Activated CD4-positive, CD25-positive, alpha-beta regulatory T cell treated with anti-CD3 and anti-CD28 coated beads, Interleukin-2, amount 50 U/mL, for 72 hours (primary cell): ENCODE measurements at regions not wholly inside any gene's neighbourhood (a gene's known extent, or its start where the extent isn't known, plus 50 kb on each side); places are given as distances from the start of the nearest gene placed in this dataset.

Experiments
- DNase-seq: peaks from one replicate; pipeline ENCODE4 v3.0.0; 2021

DNA sequence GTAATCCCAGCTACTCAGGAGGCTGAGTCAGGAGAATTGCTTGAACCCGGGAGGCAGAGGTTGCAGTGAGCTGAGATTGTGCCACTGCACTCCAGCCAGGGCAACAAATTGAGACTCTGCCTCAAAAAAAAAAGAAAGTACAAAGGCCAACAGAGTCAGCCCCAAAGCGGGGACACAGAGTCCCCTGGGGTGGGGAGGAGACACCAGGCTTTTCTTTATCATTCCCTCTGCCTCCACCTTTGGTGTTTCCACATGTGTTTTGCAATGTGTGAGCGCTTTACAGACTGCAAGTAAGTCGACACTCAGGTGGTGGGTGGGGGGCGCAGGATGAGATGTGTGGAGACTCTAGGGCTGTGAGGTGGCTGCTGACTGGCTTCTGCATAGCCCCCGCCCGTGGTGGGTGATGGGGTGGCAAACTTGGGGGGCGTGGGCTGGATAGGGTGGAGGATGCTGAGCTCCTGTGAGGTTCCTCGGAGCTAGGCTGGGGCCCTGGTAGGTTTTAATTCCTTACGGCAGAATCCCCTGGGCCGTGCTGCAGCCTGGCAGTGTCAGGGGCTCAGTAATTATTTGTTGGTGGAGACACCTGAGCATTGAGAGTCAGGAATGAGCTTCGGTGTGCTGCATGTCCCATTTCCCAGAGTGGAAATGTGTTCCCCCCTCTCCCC, 177.2 kb downstream of the CTTN start:
- DNase-seq = no peak

DNA sequence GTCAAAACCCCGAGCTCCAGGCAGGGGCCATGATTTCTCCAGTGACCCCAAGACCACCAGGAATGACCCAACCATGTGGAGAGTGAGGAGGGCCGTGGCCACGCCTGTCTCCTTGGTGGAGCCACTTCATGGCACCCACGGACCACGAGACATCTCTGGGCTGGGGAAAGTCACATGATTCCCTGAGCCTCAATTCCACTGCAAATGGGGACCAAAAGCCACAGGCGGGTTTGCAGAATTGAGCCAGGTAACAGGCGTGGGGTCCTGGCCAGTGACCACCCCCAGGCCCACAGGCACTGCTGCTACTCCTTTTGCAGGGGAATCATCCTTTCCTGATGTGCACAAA, 178.9 kb downstream of the CTTN start:
- no peak for DNase-seq

DNA sequence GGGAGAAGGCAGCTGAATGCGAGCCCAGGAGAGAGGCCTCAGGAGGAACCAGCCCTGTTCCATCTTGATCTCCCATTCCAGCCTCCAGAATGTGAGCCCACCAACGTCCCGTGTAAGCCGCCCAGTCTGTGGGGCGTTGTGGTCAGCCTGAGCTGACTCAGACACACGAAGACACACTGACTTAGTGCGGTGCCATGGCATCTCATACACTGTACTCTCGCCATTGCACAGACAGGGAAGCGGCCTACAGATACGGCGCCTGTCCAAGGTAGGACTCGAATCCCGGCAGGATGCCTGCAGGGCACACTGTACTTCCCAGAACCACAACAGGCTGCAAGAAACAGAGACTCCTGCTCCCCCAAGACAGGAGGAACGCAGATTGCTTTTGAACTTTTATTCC, 179.6 kb downstream of the CTTN start:
- DNase-seq = no peak

DNA sequence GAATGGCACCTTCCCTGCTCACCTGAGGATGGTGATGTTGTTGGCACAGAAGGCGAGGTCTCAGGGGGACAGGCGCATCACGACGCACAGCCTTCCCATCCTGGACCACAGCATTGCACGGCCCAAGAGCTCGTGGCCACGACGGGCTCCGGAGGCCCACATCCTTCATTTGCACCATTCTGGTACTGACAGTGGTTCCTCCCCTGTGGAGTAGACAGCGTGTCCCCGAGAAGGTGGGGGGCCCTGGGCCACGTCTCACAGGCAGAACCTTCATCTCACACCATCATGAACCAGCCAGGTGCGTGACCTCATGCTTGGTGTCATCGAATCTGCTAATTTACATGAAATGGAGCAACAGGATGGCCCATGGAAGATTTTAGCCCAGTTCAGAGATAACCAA, 180.0 kb downstream of the CTTN start:
- no peak for DNase-seq

DNA sequence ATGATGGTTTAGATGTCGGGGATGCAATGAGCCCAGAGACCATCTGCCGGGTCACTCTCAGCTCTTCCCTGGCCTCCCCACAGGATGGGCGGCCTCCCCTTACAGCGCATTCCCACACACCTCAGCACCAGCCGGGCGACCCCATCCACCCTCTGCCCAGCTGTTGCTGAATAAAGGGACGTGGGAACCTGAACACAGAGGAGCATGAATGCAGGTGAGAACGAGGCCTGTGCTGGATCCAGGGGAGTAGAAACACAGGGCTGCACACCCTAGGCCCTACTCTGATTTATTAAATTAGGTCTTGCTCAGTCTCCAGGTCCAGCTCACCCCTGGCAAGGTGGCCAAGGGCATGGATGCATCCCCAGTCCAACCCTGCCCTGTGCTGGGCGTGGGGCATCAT, 180.5 kb downstream of the CTTN start:
- no peak for DNase-seq

DNA sequence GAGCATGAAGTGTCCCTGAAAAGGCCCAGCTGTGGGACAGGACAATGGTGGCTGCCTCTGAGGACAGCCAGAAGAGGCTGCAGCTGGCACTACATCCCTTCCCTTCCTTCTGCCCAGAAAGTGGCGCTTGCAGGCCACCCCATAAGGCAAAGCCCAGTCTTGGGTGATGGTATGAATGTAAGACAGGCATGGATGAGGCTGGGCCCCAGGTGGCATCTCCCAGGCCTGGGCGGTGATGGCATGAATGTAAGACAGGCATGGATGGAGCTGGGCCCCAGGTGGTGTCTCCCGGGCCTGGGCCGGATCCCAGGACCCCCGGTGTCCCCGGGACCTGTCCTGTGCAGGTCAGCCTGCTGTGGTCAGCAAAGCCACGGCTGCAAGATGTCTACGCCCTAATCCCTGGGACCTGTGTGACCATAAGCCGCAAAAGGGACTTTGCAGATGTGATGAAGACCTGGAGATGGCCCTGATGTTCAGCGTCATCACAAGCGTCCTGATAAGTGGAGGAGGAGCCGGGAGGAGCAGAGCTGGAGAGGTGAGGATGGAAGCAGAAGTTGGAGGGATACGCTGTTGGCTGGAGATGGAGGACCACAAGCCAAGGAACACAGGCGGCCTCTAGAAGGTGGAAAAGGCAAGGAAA, 181.1 kb downstream of the CTTN start:
- no peak for DNase-seq

DNA sequence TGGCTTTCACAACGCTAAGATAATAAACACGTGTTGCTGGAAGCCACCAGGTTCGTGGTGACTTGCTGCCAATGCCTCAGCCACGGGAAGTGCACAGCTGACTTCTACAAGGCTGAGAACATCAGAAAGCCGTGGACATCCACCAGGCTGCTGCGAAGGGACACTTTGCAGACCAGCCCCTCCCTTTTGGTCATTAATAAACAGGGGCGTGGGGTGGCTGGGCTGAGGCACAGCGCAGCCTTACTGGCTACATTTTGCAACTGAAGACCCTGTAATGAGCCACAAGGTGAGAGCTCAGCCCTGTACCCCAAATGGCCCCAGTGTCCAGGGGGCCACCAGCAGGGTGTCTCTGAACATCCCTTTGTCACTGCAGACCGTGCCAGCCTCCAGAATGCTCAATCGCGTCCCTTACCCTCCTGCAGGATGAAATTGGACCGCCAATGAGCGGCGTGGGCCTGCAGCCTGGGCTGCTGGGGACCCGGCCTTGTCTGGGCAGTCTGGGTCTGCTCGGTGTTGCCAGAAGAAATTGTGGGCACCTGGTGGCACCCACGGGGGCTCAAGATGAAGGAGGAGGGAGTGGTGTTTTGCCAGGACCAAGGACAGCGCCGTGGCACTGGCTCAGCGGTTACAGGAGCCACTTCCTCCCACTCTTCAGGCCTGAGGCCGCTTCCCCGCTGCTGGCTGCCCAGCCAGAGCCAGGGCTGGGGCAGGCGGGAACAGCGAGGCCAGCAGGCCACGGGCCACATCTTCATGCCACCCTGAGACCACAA, 181.9 kb downstream of the CTTN start:
- no peak for DNase-seq

DNA sequence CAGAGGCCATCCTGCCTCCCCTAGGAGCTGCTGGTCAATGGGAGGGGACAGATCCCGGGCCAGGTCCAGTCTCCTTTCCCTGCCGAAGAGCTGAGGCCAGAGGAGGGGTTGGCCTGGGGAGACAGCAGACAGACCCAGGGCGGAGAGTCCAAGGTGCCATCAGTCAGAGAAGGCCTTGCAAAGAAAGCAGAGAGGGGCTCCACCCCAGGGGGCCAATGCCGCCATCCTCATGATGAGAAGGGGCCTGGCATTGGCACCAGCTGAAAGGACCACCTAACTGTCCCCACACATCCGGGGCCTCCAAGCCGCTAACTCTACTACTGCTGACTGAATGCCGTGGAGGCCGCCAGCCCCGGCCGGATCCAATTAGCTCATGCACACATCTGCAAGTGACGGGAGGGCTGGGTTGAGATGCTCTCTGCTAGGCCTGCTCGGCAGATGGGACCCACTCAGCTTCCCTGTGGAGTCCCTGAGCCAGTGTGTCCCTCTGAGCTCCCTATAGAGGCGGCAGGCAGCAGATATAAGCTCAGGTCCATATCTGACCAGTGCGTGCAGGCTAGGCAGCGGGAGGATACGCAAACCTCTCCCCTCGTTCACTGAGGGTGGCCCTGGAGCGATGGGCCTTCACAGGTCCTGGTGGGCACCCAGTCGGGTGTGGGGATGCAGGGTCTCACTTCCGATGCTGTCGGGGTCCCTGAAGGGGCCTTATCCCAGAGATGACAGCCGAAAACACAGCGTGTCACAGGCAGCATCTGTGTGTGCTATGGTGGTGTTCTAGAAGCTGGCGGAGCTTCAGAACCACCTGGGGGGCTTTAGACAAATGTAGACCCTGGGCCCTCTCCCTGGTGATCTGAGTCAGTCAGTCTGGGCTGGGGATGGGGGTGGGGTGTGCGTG, 183.9 kb downstream of the CTTN start:
- DNase-seq = no peak

DNA sequence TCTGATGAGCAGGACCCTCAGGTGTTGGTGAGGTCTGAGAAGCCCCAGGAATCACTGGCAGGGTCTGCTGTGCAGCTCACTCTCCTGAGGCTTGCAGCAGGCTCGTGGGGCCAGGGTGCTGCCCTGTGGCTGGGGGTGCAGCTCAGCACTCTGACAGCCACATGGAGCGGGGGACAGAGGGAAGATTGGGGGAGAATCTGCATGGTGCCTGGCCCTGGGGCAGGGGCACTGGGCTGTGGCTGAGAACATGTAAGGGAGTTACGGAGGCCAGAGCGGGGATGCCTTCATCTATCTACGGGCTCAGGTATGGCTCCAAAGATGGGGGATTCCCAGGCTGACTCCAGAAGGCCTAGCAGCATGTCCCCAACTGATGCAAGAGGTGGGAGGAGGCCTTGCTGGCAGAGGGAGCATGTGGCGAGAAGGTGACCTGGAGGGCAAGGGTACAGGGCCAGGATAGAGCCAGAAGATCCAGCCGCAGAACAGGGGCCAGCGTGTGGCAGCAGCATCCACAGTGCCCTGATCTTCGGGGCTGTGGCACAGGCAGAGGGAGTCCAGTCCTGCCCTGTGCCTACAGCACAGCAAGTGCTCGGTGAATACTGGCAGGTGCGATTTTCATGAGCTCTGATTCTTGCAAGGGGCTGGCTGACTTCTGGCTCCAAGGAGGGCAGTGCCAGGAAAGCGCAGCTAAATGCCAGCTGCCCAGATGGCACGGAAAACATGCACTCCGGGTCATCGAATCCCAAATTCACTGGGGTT, 184.7 kb downstream of the CTTN start:
- DNase-seq = no peak

DNA sequence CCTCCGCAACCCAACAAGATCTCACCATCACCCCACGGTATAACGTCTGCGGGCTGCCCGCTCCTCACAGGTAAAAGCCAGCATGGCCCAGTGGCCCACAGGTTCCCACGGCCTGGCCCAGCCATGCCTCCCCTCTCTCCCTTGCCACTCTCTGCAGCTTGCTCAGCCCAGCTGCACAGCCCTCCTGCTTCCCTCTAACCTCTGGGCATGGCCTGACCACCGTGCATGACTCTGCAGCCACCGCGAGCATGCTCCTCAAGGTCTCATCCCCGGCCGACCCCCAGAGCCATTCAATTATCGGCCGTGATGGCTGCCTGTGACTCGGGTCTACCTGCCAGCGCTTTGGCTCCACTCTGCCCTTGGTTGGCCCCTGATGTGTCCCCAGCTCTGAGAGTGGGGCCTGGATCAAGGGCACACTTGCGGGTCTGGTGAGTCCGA, 185.5 kb downstream of the CTTN start:
- DNase-seq = no peak

DNA sequence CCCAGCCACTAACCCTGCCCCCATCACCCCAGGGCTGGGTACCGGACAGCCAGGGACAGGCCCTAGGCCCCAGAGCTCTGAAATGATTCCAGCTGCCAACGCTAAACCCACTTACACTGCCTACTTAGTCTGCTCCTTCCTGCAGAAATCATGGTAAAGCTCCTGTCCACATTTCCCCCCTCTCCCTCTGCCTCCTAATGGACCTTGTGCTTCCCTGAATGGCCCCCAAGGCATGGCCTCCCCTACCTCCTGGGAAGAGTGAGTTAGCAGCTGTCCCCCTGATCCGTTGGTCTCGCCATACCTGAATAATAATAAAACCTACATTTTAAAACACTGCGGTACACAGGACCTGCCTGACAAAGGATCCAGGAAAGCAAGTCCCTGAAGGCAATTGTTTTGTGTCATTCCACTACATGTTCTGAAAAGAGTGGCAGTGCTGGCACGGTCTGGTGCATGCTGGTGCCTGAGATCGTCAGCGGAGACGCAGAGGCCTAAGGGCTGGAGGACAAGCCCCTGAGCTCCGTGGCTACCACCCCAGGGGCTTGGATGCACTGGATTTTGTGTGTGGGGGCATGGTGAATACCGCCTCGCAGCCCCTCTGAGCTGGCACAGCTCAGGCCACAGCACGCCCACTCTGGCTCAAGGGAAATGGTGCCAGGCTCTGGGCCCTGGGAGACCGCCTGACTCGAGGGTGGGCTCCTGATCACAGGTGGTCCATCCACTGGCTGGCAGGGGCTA, 186.3 kb downstream of the CTTN start:
- no peak for DNase-seq

DNA sequence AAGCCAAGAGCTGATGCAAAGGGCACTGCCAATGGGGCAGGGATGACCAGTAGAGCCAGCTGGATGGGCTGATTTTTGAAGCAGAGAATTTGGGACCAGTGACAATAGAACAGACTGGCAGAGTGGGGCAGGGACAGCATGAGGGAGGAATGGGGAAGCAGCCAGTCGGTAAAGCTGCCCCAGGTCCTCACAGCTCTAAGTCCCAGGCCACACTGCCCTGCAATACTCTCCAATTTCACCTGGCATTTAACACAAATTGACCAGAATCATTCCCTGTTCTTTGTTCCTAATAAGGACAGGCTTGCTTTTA, 186.9 kb downstream of the CTTN start:
- no peak for DNase-seq

DNA sequence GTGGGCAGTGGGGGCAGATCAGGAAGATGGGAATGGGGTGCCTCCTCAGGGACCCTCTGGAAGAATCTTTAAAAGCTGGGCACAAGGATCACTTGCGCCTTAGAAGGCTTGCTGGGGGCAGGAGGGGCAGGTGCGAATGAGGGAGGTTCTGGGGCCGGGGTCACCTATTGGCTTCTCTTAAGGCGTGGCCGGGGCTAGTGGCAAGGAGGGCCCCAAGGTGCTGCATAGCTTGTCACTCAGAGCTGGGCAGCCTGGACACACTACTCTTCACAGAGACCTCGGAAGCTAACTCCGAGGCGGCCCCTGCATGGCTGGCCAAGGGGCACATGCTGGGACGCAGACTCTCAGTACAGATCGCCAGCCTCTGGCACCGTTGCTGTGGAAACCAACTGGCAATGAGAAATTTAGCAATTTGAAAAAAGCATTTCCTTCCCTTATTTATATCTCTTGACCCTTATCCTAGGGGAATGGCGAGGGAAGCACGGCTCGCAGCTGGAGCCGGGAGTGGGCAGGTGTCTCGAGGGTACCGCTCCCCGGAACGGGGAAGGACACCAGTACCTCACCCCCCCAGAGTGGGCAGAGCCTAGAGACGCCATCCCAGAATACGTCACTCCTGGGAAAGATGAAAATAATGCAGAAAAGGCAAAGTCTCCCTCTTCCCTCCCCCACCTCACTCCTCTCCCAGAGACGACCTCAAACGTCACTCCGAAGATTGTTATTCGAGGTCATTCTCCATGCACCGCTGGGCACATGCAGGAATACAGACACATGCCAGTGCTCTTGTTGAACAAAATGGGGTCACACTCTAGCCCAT, 188.1 kb downstream of the CTTN start:
- no peak for DNase-seq

DNA sequence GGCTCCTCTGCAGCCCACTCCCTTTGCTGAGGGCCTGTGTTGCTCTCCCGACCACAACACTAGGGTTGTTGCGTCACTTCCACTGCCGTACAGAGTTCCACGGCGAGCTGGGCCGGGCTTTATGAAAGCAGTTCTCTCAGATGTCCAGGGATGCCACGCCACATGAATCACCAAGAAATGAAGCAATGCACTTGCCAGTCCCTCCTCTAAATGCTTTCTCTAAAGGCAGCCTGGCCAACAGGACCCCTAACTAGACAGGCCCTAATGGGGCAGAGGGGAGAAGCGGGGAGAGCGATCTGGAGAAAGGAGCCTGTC, 188.7 kb downstream of the CTTN start:
- no peak for DNase-seq

DNA sequence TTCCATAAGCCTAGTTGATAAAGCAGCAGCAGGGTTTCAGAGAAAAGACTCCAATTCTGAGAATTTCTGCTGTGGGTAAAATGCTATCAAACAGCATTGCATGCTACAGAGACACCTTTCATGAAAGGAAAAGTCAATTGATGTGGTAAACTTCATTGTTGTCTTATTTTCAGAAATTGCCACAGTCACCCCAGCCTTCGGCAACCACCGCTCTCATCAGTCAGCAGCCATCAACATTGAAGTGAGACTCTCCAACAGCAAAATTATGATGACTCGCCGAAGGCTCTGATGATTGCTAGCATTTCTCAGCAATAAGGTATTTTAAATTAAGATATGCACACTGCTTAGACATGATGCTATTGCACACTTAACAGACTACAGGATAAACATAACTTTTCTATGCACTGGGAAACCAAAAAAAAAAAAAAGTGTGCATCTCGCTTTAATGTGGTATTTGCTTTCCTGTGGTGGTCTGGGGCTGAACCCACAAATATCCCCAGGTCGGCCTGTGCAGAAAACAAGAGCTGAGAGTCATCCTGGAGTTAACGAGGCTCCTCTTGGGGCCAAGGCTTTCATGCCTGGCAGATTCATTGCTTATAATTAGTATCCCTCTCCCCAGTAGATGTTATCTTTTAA, 192.1 kb downstream of the CTTN start:
- DNase-seq = no peak

DNA sequence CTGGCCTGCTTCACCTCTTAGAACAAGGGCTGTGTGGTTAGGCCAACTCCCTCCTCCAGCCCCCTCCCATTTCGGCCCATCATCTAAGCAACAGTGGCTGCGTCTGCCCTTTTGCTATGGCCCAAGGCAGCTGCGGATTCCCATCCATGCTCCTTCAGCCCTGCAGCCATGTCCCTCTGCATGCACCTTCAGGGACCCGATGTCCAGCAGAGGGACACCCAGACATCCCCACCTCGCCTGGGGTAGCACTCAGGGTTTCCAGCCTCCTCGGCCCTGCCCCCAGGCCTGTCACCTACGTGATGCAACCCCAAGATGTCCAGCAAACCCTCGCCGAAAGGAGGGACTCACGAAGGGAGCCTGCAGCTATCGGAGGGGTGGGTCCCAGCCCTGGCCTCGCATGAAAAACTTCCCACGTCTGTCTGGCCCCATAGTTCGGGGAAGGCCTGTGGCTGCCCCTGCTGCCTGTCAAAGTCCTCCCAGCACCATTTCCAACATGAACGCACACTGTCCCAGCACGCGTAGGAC, 194.4 kb downstream of the CTTN start:
- no peak for DNase-seq

DNA sequence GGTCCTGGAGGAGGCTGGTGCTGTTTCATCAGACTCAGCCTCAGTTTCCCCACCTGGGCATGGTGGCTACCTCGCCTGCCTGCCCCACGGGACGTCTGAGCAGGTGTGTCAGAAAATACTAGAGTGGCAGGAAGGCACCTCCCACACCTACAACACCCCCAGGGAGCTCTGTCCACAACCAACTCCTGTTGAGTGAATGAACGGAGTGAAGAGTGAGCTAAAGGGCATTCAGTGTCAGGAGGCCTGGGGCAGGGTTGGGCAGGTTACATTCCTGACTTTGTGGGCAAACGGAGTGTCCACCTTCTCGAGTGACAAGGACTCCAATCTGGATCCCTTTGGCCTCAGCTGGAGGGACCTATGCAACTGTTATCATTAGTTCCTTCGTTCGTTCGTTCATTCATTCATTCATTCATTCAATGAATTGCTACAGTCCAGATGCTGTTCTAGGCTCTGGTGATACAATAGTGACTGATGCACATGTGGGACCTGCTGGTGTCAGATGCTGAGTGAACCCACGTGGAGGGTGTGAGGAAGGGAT, 195.2 kb downstream of the CTTN start:
- no peak for DNase-seq

DNA sequence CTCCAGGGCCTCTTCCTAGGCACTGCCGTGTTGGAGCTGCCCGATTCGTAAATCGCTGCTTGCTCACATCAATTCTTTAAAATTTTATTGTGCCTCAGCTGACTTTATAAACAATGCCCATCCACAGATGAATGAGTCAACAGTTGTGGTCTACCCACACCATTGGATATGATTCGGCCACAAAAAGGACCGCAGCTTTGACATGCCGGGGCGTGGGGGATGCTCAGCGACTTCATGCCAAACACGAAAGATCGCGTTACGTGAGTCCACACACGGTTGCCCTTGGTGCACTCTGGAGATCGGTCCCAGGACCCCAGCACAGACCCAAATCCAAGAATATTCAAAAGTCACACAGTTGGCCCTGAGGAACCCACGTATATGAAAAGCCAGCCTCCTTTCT, 195.7 kb downstream of the CTTN start:
- DNase-seq = no peak

DNA sequence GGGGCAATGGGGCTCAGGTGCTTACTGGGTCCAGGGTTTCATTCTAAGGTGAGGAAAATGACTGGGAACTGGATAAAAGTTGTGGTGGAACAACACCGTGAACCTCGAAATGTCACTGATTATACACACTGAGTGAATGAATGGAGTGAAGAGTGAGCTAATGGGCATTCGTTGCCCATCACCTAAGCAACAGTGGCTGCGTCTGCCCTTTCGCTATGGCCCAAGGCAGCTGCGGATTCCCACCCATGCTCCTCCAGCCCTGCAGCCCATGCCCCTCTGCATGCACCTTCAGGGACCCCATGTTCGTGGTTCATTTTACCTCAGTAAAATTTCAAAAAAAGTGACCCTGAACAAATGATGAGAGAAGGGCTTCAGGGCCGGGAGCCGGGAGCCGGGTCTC, 196.3 kb downstream of the CTTN start:
- DNase-seq = no peak

DNA sequence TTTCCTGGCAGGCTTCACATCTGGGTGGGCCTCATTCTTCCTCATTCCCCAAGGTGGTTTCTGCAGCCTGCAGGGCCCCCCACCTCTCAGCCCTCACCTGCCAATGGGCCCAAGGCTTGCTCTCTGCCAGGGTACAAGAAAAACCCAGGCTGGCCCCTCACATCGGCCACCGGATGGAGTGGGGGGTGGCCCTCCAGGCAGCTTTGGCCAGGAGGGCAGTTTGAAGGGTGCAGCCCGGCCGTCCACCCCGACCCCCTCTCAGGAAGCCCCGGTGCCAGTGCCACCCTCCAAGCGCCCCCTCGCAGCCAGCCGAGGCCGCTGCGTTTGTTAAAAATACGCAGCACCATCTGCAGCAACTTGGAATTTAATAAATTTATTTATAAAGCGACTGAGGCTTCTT, 196.7 kb downstream of the CTTN start:
- DNase-seq = no peak
